ENCODE measurements at regions not wholly inside any gene's neighbourhood (a gene's known extent, or its start where the extent isn't known, plus 50 kb on each side); places are given as distances from the start of the nearest gene placed in this dataset.

DNA sequence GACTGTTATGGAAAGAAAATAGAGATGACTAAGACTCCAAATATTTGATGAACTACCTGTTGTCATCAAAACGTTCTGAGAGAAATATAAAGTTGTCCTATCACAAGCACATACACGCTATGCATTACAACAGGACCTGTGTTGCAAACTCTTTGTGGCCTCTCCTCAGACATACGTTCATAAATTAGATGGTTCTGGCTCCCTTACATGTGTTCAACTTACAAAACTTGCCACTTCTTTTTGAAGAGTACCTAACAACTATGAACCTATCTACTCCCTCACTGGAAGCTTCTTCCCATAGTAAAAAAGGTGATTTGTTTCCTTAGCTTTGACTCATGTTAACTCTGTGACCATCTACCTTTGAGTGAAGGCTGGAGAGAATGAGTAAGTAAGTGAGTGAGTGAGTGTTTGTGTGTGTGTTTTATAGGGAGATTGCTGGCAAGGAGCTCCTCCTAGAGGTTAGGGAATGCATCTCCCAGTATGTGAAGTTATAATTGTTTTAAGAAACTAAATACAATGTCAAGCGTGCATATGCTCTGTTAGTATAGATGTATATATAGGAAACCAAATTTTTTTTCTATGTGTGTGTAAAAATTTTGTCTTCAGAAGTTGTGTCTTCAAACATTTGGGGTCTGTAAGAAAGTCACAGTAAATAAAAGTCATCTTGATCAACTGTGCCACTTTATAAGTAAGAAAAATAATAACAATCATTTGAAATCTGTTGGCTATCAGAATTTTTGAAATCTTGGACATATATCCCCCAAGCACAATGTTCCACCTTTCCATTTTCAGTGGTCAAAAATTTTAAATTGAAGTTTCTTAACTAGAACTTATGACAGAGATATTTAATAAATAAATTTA, 1211.1 kb upstream of the GJE1 start:
- DNase-seq (ENCODE audit: low read depth in 3 of 3, low spot score in 1 of 3), result no peak

DNA sequence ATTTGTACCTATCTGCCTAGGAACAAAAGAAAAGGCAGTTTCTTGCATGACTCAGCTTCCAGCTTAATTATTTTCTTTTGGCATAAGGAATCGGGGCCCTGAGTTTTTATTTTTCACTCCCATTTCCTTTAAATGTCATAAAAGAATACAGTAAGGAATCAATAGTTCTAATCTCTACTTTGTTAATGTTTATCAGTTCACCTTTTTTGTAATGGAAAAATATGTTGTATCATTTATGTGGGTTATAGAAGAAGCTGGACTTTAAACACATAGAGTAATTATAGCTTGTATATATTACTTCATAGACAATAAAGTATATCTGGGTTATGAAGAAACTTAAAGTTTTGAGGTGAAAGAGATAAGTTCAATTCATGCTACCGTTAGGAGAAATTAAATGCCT, 1214.8 kb upstream of the GJE1 start:
- no peak for DNase-seq (ENCODE audit: low read depth in 3 of 3, low spot score in 1 of 3)

DNA sequence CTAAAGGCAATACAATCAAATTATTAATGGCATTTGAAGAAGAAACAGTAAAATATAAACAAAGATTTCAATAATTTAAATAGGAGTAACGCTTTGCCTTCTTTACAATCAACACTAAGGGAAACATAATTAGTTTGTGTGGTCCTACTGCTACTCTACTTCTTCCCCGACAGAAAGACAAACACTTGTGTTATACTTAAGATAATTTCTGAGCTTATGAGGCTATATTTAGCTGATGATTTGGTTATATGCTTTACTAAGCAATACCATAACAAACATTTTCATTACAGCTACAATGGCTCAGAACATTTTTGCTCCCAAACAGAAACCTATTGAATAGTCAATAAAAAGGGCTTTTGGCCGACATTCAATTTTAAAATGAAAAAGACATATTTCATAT, 1217.2 kb upstream of the GJE1 start:
- no peak for DNase-seq (ENCODE audit: low read depth in 3 of 3, low spot score in 1 of 3)

DNA sequence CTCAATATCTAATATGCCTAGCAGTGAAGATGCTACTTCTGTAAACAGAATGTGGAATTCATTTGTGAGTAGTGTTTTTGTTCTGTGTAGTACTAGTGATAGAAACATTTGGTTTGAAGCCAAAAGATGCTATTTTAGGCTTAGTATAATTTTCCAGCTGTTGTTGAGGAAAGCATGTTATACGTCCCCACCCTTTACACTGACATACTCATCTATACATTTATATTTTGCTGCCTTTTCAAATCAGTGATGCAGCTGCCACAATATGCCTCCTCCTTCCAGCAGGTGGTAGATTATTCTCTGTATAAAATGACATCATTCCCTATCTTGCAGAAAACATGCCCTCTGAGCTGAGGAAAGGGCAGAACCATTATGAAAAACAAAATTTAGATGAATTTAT, 1217.6 kb upstream of the GJE1 start:
- no peak for DNase-seq (ENCODE audit: low read depth in 3 of 3, low spot score in 1 of 3)

DNA sequence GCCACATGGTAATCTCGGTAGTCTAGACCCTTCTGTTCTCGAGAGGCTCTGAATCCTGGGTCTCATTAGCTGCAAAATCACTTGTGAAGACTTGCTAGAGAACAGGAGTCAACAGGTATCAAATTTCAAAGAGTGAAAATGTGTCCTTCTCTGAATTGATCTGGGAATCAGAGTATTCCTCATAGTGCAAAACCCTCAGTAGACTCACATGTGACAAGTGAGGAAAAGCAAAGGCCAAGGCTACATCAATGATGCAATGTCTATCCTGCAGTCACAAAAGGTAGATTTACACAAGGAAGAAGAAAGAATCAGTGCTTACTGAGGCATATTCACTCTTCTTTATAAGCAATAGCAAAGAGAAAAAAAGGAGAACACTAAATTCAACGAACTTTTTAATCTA, 1220.0 kb upstream of the GJE1 start:
- no peak for DNase-seq (ENCODE audit: low read depth in 3 of 3, low spot score in 1 of 3)

DNA sequence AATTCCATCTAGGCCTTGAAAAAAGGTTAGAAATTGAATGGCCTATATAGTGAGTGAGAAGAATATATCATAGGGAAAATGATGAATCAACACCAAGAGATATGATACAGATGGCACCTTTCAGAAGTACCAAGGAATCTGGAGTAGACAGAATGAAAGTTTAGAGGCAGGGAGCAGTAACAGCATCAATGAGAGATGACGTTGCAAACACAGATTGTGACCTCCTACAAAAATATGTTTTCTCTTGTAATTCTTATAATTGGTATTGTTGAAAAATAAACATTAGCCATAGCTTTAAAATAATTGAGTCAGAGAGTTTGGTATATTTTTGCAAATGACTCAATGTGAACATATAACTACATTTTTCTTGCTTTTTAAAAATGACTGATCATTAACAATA, 1223.1 kb upstream of the GJE1 start:
- DNase-seq (ENCODE audit: low read depth in 3 of 3, low spot score in 1 of 3), result no peak

DNA sequence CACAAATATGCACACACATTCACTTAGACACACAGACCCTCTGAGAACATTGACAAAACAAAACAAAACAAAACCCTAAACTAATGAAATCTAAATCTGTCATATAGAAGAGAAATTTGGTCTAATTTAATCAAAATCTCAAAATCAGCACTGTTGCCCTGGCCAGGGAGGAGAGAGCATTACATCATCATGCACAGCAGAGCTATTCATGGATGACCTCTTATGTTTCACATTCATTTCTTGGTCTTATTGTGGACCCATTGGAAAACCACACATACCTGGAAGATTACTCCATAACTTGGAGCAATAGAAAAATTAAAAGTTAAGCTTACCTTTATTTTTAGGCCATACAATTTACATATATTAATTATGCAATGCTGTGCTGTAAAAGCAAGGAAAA, 1223.6 kb upstream of the GJE1 start:
- DNase-seq (ENCODE audit: low read depth in 3 of 3, low spot score in 1 of 3), result no peak

DNA sequence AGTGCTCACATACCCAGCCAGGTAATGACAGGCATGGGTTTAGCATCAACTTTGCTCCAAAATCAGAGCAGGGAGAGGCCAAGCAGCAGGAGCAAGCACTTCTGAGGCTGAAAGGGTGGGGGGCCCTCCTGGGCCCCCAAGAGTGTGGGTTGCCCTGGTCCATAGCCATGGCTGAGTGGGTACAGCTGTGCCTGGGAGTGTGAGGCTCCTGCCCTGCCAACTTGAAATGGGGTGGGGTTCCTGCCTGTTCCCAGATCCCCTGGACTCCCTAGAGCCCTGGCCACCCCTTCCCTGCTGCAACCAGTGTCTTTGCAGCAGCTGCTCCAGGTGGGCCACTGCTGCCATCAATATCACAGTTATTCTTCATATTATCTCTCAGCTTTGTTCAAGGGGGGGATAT, 1224.2 kb upstream of the GJE1 start:
- DNase-seq (ENCODE audit: low read depth in 3 of 3, low spot score in 1 of 3), result no peak

DNA sequence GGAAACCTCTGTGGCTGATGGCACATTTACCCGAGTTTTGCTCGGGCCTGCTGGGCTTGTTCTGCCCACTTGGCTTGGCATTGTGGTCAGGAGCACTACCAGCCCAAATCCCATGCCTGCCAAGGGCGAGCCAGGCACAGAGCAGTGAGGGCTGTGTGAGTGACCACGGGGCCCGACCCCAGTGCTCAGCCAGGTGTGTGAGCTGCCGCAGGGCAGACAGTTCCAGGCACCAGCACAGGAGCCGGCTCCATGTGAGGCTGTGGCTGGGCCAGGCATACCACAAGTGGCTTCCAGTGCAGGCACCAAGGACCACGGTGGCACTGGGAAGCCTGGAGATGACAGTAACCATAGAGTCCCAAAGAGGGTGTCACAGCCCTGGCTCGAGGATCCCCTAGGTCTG, 1225.5 kb upstream of the GJE1 start:
- no peak for DNase-seq (ENCODE audit: low read depth in 3 of 3, low spot score in 1 of 3)

DNA sequence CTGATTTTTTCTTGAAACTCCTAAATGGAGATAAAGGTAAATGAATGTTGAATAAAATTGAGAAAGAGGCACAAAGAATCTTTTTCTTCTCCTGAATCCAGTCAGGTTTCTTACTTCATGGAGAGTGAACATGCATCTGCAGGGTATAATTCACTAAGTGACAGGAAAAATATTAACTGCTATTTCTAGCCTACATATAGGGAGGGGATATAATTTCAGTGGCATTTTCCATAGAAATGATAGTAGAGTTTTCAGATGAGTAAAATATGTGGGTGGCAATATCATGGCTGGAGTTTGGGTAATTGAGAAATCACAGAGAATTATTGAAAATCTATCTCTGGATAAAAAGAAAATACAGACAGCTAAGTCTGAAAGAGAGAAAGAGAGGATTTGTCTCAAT, 1227.0 kb upstream of the GJE1 start:
- no peak for DNase-seq (ENCODE audit: low read depth in 3 of 3, low spot score in 1 of 3)

DNA sequence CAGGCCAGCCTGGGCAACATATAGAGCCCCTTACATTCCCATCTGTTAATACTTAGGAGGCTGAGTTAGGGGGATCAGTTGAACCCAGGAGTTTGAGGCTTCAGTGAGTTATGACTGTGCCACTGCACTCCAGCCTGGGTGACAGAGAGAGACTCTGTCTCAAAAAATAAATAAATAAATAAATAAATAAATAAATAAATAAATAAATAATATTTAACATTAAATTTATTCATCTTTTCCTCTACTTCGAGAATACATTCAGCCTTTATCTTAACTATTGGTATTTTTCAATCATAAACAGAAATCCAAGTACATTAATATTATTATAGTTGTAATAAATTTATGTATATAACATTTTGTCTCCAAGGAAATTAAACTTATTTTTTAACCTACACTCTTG, 1227.7 kb upstream of the GJE1 start:
- no peak for DNase-seq (ENCODE audit: low read depth in 3 of 3, low spot score in 1 of 3)

DNA sequence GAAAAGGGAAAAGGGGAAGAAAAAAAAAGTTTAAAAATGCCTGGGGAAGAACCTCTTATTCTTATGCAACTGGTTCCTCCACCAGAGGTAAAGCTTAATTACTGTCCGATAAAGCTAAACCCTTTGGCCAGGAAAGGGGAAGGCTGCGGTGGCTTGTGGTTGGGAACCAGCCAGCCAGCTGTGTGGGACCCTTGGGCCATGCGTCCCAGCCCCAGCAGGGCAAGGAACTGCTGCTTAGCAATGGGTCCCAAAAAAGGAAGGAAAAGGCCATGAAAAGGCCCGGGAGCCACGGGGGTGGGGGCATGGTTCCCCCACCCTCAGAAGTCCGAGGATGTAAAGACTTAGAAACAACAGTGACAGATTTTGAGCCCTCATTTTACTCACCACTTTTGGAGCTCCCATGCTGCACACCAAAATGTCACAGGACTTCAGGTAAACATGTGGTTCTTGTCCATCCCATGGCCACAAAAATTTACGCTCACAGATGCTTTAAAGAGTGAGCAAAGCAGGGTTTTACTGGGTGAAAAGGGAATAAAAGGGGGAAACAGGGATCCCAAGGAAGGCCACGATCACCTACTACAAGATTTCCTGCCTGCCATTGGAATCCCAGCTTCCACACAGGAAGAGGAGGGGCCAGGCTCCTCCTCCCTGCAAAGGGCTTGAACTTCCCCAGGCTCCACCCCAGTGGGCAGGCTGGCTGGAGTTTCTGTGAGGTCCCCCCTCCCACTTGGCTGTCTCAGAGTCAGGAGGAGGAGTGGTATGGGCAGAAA, 1234.7 kb upstream of the GJE1 start:
- no peak for DNase-seq (ENCODE audit: low read depth in 3 of 3, low spot score in 1 of 3)

DNA sequence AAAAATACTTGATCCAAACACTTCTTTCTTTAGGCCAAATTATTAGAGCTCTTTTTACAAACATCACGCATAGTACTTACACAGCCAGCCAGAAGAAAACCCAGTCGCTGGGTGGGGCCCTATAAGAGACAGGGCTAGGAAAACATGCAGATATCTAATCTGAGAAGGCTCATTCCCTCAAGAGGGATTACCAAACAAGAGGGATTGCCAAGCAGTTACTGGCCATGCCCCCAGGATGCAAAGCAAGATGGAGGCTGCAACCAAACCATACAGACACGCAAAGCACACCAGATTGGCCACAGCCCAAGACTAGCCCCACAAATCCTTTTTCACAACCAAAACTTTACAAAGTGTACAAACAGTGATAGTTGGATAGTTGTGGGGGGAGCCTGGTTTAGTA, 1235.4 kb upstream of the GJE1 start:
- no peak for DNase-seq (ENCODE audit: low read depth in 3 of 3, low spot score in 1 of 3)

DNA sequence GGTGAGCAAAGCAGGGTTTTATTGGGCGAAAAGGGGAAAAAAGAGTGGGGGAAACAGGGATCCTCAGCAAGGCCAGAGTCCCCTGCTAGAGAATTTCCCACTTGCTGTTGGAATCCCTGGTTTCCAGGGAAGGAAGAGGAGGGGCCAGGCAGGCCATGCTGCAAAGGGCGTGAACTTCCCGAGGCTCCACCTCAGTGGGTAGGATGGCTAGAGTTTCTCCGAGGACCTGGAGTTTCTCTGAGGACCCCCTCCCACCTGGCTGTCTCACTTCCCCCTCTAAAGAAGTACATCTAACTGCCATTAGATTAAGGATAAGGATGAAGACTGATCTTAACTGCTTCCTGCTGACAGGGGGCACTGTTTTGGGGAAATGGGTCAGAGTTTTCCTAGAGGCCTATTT, 1239.3 kb upstream of the GJE1 start:
- no peak for DNase-seq (ENCODE audit: low read depth in 3 of 3, low spot score in 1 of 3)

DNA sequence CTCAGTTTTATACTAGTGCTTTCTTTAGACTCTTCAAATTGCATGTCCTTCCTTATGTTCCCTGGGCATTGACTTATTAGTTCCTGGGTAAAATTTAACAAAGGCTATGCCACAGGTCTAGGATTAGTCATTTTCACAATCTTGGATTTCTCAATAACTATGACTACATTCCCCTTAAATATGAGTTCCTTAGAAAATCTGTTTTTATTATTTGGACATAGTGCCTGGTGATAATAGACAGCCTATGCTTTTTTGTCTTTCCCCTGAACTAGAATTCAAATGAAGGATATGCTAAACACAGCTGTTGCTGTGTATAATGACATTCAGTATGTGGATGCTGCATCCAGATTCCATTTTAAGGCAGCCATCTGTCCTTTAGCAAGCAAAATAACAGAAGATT, 1252.8 kb upstream of the GJE1 start:
- DNase-seq (ENCODE audit: low read depth in 3 of 3, low spot score in 1 of 3), result no peak

DNA sequence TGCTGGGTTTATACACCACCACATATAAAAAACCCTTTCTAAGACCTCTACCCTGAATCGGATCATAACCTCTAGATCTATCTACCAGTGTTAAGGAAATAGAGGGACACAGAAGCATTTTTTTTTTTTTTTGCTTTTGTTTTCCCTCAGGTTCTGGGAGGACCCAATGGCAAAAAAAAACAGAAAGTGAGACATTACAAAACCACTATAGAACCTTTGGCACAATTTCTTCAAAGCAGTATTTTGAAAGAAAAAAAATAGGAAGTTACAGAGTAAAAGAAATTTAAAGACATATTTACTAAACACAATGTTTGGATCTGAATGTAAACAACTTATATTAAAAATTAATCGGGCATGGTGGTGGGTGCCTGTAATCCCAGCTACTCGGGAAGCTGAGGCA, 1258.7 kb upstream of the GJE1 start:
- no peak for DNase-seq (ENCODE audit: low read depth in 3 of 3, low spot score in 1 of 3)

DNA sequence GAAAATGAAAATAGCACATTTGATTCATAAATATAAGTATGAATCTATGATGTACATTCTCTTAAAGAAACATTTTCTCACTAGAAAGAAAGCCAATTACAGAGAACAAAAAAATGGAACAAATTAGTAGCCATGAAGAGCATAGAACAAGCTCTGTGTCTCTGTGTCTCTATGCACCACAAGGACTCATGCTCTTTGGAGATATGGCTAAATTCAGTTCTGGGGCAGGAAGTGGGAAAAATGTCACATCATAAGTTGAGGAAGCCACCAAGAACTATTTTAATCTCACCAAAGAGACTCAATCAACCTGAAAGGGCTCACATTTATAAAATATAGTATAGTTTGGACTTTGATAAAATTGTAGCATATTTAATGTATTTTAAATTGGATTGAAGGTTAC, 1259.8 kb upstream of the GJE1 start:
- no peak for DNase-seq (ENCODE audit: low read depth in 3 of 3, low spot score in 1 of 3)

DNA sequence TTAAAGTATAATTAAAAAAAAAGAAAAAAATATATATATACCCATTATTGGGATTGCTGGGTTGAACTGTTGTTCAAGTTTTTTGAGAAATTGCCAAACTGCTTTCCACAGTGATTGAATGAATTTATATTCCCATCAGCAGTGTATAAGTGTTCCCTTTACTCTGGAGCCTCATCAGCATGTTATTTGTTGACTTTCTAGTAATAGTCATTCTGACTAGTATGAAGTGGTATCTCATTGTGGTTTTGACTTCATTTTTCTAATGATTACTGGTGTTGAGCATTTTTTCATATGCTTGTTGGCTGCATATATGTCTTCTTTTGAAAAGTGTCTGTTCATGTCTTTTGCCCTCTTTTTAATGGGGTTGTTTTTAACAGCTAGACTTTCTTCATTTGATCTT, 1260.8 kb upstream of the GJE1 start:
- no peak for DNase-seq (ENCODE audit: low read depth in 3 of 3, low spot score in 1 of 3)

DNA sequence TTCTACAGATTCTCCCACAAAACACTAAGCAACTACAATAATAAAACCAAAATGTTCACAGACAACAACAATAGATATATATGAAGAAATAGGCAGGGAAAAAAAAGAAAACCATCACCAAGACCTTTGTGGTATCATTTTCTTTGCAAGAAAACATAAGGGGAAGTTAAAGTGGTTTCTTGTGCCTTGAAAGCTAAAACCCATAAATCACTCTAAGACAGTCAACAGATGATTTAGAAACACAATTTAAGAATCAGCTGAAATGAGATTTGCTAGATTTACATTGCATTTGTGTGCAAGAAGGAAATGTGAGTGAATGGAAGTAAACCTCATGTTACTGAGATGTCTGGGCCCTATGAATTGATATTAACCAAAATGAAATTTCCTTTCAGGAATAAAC, 1265.4 kb upstream of the GJE1 start:
- DNase-seq (ENCODE audit: low read depth in 3 of 3, low spot score in 1 of 3), result no peak

DNA sequence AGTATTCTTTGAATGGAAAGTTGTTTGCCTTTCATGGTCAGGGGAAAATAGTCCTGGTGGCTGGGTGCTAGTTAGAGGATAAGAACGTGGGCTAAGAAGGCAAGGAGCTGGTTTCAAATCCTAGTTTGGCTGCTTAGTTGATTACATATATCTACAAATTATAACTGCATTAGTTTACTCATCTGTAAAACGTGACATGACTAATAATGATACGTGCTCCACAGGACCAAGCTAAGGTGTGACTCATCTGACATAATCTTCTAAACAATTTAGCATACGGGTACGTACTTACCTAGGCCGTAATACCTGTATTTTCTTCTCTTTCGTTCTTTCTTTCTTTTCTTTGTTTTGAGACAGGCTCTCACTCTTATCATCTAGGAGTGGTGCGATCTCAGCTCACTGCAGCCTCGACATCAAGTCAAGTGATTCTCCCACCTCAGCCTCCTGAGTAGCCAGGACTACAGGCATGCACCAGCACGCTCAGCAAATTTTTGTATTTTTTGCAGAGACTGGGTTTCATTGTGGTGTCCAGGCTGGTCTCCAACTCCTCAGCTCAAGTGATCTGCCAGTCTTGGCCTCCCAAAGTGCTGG, 1274.2 kb upstream of the GJE1 start:
- DNase-seq (ENCODE audit: low read depth in 3 of 3, low spot score in 1 of 3), result no peak

DNA sequence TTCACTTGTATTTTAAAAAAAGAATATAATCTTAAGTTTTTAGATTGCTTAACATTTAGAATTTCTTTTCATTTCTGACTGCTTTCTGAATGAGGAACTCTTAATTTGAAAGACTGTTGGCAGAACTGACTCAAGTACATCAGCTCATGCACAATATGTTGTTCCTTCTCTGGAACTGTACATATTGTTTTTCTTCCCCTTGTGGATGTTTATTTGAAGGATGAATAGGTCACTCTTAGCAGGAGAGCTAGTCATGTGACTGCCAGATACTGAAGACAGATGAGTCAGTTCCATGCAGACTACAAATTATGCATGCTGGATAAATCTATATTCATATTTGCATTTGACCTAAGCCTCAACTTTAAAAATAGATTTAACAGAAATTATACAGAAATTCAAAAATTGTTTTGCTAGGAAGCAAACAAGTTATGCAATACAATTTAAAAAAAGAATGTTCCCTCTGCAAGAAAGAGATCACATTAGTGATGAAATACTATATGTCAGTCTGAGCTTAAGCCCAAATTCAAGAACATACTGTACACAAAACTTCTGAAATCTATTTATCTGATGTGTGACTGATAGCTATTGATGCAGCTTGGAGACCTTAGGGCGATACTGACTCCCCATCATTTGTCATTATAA, 1274.9 kb upstream of the GJE1 start:
- DNase-seq (ENCODE audit: low read depth in 3 of 3, low spot score in 1 of 3), result no peak

DNA sequence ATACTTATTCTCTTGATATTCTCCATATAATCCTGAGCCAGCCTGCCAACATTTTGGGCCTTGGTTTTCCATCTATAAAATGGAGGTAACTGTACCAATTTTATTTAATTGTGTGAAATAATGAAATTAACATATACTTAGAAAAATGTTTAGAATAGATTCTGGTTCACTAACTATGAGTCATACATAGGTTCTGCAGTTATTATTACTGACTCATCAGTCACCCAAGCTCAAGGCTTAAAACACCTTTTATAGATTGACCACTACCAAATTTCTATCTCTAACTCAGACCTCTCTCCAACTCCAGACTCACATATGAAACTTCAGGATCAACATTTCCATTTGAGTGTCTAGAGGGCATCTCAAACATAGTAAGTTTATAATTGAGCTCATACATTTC, 1277.2 kb upstream of the GJE1 start:
- DNase-seq (ENCODE audit: low read depth in 3 of 3, low spot score in 1 of 3), result no peak
